HUES6 (cell line): ENCODE measurements at regions not wholly inside any gene's neighbourhood (a gene's known extent, or its start where the extent isn't known, plus 50 kb on each side); places are given as distances from the start of the nearest gene placed in this dataset.
"Not testable (repeated sequence)": the region's sequence is repeated elsewhere in the genome, so short reads cannot be mapped to it uniquely, and the experiment has no call there.

ENCODE experiments used
- H3K27ac ChIP-seq: 2 replicates; pipeline ENCODE4 v1.7.0; 2013; ENCODE audit warnings: low read depth, mild to moderate bottlenecking, low read length, inconsistent platforms
- H3K27me3 ChIP-seq: 2 replicates; pipeline ENCODE4 v1.6.1; 2013; ENCODE audit warnings: low read length; ENCODE audit not compliant: control insufficient read depth, insufficient read depth
- H3K36me3 ChIP-seq: 2 replicates; pipeline ENCODE4 v1.6.1; 2013; ENCODE audit warnings: low read length; ENCODE audit not compliant: control insufficient read depth, insufficient read depth
- H3K4me1 ChIP-seq: 2 replicates; pipeline ENCODE4 v1.6.1; 2013; ENCODE audit warnings: low read length; ENCODE audit not compliant: control insufficient read depth, insufficient read depth
- H3K4me3 ChIP-seq: 2 replicates; pipeline ENCODE4 v1.5.1; 2013; ENCODE audit warnings: low read depth, low read length
- H3K9ac ChIP-seq: one replicate; pipeline ENCODE4 v1.6.1; 2013; ENCODE audit warnings: mild to moderate bottlenecking, low read length
- H3K9me3 ChIP-seq: 2 replicates; pipeline ENCODE4 v1.6.1; 2013; ENCODE audit warnings: low read depth, low read length; ENCODE audit not compliant: control insufficient read depth, insufficient read depth

DNA sequence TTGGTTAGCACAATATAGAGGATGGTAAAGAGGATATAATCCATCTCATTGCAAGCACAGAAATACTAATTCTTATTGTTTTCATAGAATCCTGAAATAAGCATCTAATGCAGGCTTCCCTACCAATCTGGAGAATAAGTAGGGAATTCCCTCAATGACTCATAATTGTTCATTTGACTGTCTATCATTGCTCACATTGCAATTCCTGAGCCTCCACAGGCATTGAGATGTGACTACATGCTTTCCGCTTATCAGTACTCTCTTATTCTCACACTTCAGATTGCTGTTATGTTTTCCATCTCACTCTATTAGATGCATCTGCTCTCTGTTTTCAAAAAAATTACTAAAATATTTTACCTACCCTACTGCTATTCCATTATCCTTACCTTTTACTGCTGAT is 216.2 kb upstream of the PRSS16 start:
- Histone ChIP-seq H3K36me3 (no peaks in the 10 kb centered on the region), H3K9me3 (no peaks in the 10 kb centered on the region), H3K27me3 (no peaks in the 10 kb centered on the region), H3K9ac (no peak overlapping the region), H3K4me3 (no peak overlapping the region), H3K27ac (no peak overlapping the region), H3K4me1 (no peaks in the 10 kb centered on the region)

DNA sequence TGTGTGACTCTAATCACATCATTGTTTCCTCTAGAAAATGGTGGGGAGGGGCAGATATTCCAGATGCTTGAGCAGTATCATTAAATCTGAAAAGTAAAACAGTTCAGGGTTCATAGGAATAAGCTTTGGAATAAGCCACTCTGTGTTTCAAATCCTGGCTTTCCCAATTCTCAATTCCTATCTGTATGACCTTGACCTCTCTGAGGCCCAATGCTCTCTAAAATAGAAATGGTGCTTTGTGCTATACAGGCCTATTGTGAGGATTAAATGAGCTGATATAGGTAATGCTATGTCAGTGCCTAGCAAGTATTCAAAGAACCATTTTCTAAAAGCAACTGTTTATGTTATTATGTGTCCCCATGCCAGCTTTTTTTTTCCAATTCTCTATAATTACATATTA is 209.0 kb upstream of the PRSS16 start:
- Histone ChIP-seq H3K9ac (no peak overlapping the region), H3K9me3 (no peaks in the 10 kb centered on the region), H3K36me3 (no peaks in the 10 kb centered on the region), H3K27ac (no peak overlapping the region), H3K27me3 (no peaks in the 10 kb centered on the region), H3K4me3 (no peak overlapping the region), H3K4me1 (no peaks in the 10 kb centered on the region)

- Histone ChIP-seq H3K27ac (no peak overlapping the region), H3K9ac (no peak overlapping the region), H3K27me3 (no peaks in the 10 kb centered on the region), H3K4me3 (no peak overlapping the region), H3K4me1 (no peaks in the 10 kb centered on the region), H3K9me3 (no peaks in the 10 kb centered on the region), H3K36me3 (no peaks in the 10 kb centered on the region)
These were observed 207.1 kb upstream of the PRSS16 start for GRCh38 chr6:27040244-27041042.

DNA sequence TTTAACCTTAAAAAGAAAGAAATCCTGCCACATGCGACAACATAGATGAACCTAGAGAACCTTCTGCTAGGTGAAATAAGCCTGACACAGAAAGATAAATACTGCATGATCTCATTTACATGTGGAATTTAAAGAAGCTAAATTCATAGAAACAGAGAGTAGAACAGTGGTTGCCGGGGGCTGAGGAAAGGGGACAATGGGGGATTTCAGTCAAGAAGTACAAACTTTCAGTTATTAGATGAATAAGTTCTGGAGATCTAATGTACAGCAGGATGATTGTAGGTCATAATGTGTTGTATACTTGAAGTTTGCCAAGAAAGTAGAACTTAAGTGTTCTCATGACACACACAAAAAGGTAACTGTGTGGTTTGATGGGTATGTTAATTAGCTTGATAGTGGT is 204.3 kb upstream of the PRSS16 start:
- H3K4me3 ChIP-seq = no peak overlapping the region
- no peak overlapping the region for H3K27ac ChIP-seq
- no peaks in the 10 kb centered on the region for H3K27me3 ChIP-seq
- H3K4me1 ChIP-seq = no peaks in the 10 kb centered on the region
- no peak overlapping the region for H3K9ac ChIP-seq
- no peaks in the 10 kb centered on the region for H3K9me3 ChIP-seq
- H3K36me3 ChIP-seq = no peaks in the 10 kb centered on the region

DNA sequence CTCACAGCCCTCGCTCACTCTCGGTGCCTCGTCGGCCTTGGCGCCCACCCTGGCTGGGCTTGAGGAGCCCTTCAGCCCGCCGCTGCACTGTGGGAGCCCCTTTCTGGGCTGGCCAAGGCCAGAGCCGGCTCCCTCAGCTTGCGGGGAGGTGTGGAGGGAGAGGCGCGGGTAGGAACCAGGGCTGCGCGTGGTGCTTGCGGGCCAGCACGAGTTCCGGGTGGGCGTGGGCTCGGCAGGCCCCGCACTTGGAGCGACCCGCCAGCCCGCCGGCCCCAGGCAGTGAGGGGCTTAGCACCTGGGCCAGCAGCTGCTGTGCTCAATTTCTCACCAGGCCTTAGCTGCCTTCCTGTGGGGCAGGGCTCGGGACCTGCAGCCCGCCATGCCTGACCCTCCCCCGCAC is 202.4 kb upstream of the PRSS16 start:
- not testable (repeated sequence) for H3K9ac ChIP-seq, H3K36me3 ChIP-seq, H3K27me3 ChIP-seq

GRCh38 chr6:27047725-27048124 is 199.8 kb upstream of the PRSS16 start:
- H3K27me3 ChIP-seq, H3K4me3 ChIP-seq, H3K9ac ChIP-seq, H3K9me3 ChIP-seq, H3K27ac ChIP-seq, H3K36me3 ChIP-seq, H3K4me1 ChIP-seq: not testable (repeated sequence)

More for the DNA sequence above, 202.4 kb upstream of the PRSS16 start:
- H3K9me3 ChIP-seq, H3K27ac ChIP-seq, H3K4me3 ChIP-seq, H3K4me1 ChIP-seq: not testable (repeated sequence)

DNA sequence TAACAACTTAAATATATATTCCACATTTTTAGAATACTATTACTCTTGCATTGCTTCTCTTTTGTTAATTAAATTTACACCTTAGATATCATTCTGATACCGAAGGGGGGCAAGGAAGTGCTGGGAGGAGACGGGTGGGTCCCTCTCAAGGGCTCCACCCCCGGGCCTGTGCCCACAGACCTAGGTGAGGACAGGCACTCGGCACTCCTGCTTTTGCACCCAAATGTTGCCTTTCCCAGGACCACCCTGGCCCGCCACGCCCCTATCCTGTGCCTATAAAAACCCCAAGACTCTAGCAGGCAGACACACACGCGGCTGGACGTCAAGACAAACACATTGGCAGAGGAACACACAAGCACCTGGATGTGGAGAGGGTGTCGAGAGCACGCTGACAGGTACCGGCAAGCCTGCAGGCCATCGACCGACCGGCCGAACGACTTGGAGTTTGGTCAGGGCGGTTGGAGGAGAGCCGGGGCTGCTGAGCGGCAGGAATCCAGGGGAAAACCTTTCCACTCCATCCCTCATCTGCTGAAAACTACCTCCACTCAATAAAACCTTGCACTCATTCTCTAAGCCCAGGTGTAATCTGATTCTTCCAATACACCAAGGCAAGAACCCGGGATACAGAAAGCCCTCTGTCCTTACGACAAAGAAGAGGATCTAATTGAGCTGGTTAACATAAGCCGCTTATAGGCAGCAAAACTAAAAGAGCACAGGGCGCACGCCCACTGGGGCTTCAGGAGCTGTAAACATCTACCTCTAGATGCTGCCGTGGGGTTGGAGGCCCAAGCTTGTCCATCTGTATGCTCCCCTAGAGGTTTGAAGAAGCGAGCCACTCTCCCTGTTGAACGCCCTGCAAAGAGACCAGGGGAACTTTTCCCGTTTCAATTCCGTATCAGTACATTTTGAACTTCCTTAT is 197.4 kb upstream of the PRSS16 start:
- Histone ChIP-seq H3K4me3 (no peak overlapping the region), H3K9me3 (no peaks in the 10 kb centered on the region), H3K36me3 (no peaks in the 10 kb centered on the region), H3K4me1 (no peaks in the 10 kb centered on the region), H3K9ac (no peak overlapping the region), H3K27me3 (no peaks in the 10 kb centered on the region), H3K27ac (no peak overlapping the region)

DNA sequence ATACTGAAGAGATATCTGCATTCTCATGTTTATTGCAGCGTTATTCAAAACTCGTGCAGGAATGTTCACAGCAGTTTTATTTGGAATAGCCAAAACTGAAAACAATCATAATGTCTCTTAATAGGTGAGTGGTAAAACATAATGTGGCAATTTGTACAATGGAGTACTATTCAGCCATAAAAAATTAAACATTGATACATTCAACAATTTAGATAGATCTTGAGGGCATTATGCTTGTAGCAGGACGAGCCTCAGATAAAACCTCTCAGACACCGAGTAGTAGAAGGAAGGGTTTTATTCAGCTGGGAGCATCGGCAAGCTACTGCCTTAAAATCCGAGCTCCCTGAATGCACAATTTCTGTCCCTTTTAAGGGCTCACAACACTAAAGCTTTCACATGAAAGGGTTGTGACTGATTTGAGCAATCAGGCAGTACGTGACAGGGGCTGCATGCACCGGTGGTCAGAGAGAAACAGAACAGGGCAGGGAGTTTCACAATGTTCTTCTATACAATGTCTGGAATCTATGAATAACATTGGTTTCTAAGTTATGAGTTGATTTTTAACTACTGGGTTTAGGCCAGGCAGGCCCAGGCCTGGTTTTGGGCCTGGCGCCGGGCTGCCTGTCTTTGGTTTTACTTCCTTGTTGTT is 195.3 kb upstream of the PRSS16 start:
- not testable (repeated sequence) for H3K27me3 ChIP-seq, H3K4me3 ChIP-seq, H3K27ac ChIP-seq, H3K9ac ChIP-seq, H3K4me1 ChIP-seq, H3K9me3 ChIP-seq, H3K36me3 ChIP-seq

DNA sequence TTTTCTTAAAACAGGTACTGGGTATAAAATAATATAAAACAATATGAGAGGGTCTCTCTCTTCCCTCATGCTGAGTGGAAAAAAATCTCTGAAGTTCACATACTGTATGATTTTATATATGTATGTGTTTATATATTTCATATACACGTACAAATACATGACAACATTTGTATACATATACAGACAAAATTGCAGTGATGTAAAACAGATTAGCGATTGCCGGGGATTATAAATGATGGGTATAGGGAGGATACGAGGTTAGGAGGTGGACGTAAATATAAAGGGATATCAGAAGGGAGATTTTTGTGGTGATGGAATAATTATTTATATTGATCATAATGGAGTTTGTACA is 194.8 kb upstream of the PRSS16 start:
- H3K4me3 ChIP-seq = no peak overlapping the region
- no peaks in the 10 kb centered on the region for H3K27me3 ChIP-seq
- H3K4me1 ChIP-seq = no peaks in the 10 kb centered on the region
- H3K36me3 ChIP-seq = no peaks in the 10 kb centered on the region
- H3K9ac ChIP-seq = no peak overlapping the region
- no peaks in the 10 kb centered on the region for H3K9me3 ChIP-seq
- H3K27ac ChIP-seq = no peak overlapping the region

DNA sequence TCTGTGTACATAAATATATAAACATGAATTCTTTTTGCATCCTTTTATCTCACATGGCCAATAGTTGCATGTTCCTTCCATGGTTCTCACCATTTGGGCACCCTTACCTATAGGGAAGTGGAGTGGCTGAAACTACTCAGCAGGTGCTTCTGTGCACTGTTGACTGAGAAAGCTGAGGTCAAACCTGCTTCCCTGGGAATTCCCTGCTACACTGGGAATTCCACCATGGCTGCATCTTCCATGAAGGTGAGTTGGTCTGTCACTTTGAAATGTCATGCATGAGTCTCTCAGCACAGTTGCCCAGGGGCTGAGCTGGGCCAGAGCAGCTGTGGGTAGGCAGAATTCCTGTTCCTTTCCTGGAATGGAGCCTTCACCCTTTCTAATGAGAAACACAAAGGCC is 193.8 kb upstream of the PRSS16 start:
- Histone ChIP-seq H3K4me3 (no peak overlapping the region), H3K9me3 (no peaks in the 10 kb centered on the region), H3K27ac (no peak overlapping the region), H3K36me3 (no peaks in the 10 kb centered on the region), H3K27me3 (no peaks in the 10 kb centered on the region), H3K9ac (no peak overlapping the region), H3K4me1 (no peaks in the 10 kb centered on the region)

DNA sequence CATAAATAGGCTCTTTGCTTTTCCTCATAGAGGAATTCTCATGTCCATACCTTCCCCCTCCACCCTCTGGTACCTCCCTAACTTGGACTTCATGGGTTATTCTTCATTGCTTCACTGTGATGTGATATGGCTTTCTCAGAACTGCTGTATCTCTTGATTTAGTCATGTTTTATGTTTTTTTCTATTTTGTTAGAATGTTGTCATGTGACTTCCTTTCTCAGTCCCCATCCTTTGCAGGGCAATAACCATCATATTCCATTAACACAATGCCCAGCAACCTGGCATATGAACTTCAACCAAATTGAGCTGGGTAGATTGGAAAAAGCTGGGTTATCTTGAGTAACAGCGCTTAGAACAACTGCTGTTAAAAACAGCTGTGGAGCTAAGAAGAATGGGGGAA is 190.9 kb upstream of the PRSS16 start:
- Histone ChIP-seq H3K9ac (no peak overlapping the region), H3K27me3 (no peaks in the 10 kb centered on the region), H3K4me3 (no peak overlapping the region), H3K27ac (no peak overlapping the region), H3K9me3 (no peaks in the 10 kb centered on the region), H3K36me3 (no peaks in the 10 kb centered on the region), H3K4me1 (peaks cover 5% of the 10 kb centered on the region; the same call in 1 of the 2 replicates)
